ENCODE measurements at regions not wholly inside any gene's neighbourhood (a gene's known extent, or its start where the extent isn't known, plus 50 kb on each side); places are given as distances from the start of the nearest gene placed in this dataset.

GRCh38 chr4:138688408-138689085, 327.0 kb upstream of the NOCT start:
- no peak for DNase-seq

GRCh38 chr4:138686106-138686835, 329.3 kb upstream of the NOCT start:
- no peak for DNase-seq

- no peak for DNase-seq
Measured at GRCh38 chr4:138685316-138685715, 330.3 kb upstream of the NOCT start.

- DNase-seq, result peak; percentile 88
Measured at GRCh38 chr4:138680989-138681604, 334.5 kb upstream of the NOCT start.

GRCh38 chr4:138680256-138680655, 335.3 kb upstream of the NOCT start:
- no peak for DNase-seq

- no peak for DNase-seq
Measured at GRCh38 chr4:138678985-138679746, 336.4 kb upstream of the NOCT start.

GRCh38 chr4:138677748-138678147, 337.8 kb upstream of the NOCT start:
- DNase-seq, result no peak

GRCh38 chr4:138677212-138677611, 338.4 kb upstream of the NOCT start:
- DNase-seq, result no peak

- no peak for DNase-seq
Measured at GRCh38 chr4:138675685-138676084, 339.9 kb upstream of the NOCT start.

- no peak for DNase-seq
Measured at GRCh38 chr4:138674209-138674608, 341.4 kb upstream of the NOCT start.

GRCh38 chr4:138673053-138673452, 342.5 kb upstream of the NOCT start:
- no peak for DNase-seq

- no peak for DNase-seq
Measured at GRCh38 chr4:138672393-138672976, 343.1 kb upstream of the NOCT start.

- DNase-seq, result no peak
Measured at GRCh38 chr4:138671606-138672084, 343.9 kb upstream of the NOCT start.

GRCh38 chr4:138671106-138671505, 344.5 kb upstream of the NOCT start:
- no peak for DNase-seq

- DNase-seq, result no peak
Measured at GRCh38 chr4:138670681-138671080, 344.9 kb upstream of the NOCT start.

- DNase-seq, result no peak
Measured at GRCh38 chr4:138669479-138670315, 345.9 kb upstream of the NOCT start.

GRCh38 chr4:138668309-138668708, 347.3 kb upstream of the NOCT start:
- DNase-seq, result no peak

GRCh38 chr4:138666366-138666765, 349.2 kb upstream of the NOCT start:
- no peak for DNase-seq

GRCh38 chr4:138665851-138666250, 349.7 kb upstream of the NOCT start:
- no peak for DNase-seq

GRCh38 chr4:138663883-138664282, 351.7 kb upstream of the NOCT start:
- DNase-seq, result no peak

- no peak for DNase-seq
Measured at GRCh38 chr4:138659812-138660316, 355.7 kb upstream of the NOCT start.

All from left kidney (tissue), 1 donor.